ENCODE measurements at regions not wholly inside any gene's neighbourhood (a gene's known extent, or its start where the extent isn't known, plus 50 kb on each side); places are given as distances from the start of the nearest gene placed in this dataset.
"Not testable (repeated sequence)": the region's sequence is repeated elsewhere in the genome, so short reads cannot be mapped to it uniquely, and the experiment has no call there.

- DNase-seq: no peak
These were observed 69.4 kb upstream of the LIPC start for GRCh38 chr15:58362262-58362922.

DNA sequence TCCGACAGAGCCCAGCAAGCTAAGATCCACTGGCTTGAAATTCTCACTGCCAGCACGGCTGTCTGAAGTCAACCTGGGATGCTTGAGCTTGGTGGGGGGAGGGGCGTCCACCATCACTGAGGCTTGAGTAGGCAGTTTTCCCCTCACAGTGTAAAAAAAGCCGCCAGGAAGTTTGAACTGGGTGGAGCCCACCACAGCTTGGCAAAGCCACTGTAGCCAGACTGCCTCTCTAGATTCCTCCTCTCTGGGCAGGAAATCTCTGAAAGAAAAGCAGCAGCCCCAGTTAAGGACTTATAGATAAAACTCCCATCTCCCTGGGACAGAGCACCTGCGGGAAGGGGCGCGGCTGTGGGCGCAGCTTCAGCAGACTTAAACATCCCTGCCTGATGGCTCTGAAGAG lies 68.7 kb upstream of the LIPC start:
- DNase-seq: not testable (repeated sequence)

GRCh38 chr15:58363673-58364072 lies 68.1 kb upstream of the LIPC start:
- not testable (repeated sequence) for DNase-seq

DNA sequence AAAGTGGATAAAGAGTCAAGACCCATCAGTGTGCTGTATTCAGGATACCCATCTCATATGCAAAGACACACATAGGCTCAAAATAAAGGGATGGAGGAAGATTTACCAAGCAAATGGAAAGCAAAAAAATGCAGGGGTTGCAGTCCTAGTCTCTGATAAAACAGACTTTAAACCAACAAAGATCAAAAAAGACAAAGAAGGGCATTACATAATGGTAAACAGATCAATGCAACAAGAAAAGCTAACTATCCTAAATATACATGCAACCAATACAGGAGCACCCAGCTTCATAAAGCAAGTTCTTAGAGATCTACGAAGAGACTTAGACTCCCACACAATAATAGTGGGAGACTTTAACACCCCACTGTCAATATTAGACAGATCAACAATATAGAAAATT lies 66.7 kb upstream of the LIPC start:
- DNase-seq: not testable (repeated sequence)

GRCh38 chr15:58369261-58369701 lies 62.5 kb upstream of the LIPC start:
- DNase-seq: no peak

- DNase-seq: no peak
These were observed 61.8 kb upstream of the LIPC start for GRCh38 chr15:58369956-58370355.

- DNase-seq: no peak
These were observed 57.6 kb upstream of the LIPC start for GRCh38 chr15:58374147-58374546.

DNA sequence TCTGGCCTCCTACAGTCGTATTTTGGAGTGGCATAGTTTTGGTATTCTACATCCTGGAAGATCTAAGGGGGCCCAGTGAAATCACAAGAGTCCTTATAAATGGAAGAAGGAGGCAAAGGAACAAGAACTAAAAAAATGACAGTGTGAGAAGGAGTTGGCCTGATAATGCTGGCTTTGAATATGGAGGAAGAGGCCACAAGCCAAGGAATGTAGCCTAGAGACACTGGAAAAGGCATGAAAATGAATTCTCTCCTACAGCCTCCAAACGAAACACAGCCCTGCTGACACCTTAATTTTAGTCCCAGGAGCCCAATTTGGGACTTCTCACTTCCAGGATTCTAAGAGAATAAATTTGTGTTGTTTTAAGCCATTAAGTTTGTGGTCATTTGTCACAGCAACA lies 54.6 kb upstream of the LIPC start:
- no peak for DNase-seq

GRCh38 chr15:58378241-58379085 lies 53.3 kb upstream of the LIPC start:
- DNase-seq: no peak

DNA sequence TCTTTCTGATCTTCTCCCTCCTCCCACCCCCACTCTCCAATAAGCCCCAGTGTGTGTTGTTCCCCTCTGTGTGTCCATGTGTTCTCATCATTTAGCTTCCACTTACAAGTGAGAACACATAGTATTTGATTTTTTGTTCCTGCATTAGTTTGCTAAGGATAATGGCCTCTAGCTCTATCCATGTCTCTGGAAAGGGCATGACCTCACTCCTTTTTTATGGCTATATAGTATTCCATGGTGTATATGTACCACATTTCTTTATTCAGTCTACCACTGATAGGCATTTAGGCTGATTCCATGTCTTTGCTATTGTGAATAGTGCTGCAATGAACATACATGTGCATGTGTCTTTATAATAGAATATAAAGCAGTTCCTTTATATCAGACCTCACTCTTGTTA lies 52.3 kb upstream of the LIPC start:
- DNase-seq: not testable (repeated sequence)

DNA sequence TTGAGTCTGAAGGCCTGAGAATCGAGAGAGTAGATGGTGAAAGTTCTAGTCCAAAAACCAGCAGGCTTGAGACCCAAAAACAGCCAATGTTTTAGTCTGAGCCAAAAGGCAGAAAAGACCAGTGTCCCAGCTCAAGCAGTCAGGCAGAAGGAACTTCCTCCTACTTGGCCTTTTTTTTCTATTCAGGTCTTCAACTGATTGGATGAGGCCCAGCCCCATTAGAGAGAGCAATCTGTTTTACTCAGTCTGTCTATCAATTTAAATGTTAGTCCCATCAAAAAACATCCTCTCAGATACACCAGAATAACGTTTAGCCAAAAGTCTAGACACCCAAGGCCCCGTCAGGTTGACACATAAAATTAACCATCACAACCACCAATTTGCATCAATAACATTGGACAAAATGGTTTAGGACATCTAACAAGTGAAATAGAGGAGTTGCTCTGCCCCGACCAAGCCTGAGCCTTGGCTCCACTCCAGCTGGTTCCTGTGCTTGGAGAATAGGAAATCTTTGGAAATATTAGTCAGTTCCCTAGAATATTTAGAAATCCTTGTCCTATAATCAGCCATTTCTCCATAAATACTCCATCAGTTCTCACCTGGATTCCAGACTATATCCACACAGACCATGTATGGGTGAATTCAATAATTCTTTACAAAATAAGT lies 51.4 kb upstream of the LIPC start:
- no peak for DNase-seq

GRCh38 chr15:58381697-58382096 lies 50.1 kb upstream of the LIPC start:
- no peak for DNase-seq
